Lung (tissue), 11 donors: ENCODE measurements at regions not wholly inside any gene's neighbourhood (a gene's known extent, or its start where the extent isn't known, plus 50 kb on each side); places are given as distances from the start of the nearest gene placed in this dataset.
A peak's percentile ranks its signal among the peaks of the same experiment; 100 is the strongest.

ENCODE experiments used
- ATAC-seq: fragments of 200-7000 bp; cut with Tn5 transposase; one replicate; pipeline ENCODE4 v1.9.1; 2020; ENCODE audit warnings: moderate number of reproducible peaks; ENCODE audit not compliant: insufficient read depth, low FRiP score
- DNase-seq, 3 donors: peaks; one replicate each; pipeline ENCODE4 v3.0.0-alpha.2; 2013 to 2017
- H3K27ac ChIP-seq, 2 donors: one replicate each; pipeline ENCODE4 v1.5.1; 2013; ENCODE audit warnings: mild to moderate bottlenecking in 2 of 2, moderate library complexity in 2 of 2, control low read depth in 1 of 2, inconsistent platforms in 1 of 2, low read depth in 1 of 2, low read length in 1 of 2
- H3K27me3 ChIP-seq, 3 donors: one replicate each; pipeline ENCODE4 v1.5.1; 2013; ENCODE audit warnings: low read length in 2 of 3; ENCODE audit not compliant: control insufficient read depth in 3 of 3, insufficient read depth in 3 of 3
- H3K36me3 ChIP-seq, 4 donors: one replicate each; pipeline ENCODE4 v1.5.1; 2013; ENCODE audit warnings: low read length in 4 of 4, mild to moderate bottlenecking in 1 of 4, moderate library complexity in 1 of 4; ENCODE audit not compliant: control insufficient read depth in 4 of 4, insufficient read depth in 4 of 4
- H3K4me1 ChIP-seq, 5 donors: one replicate each; pipeline ENCODE4 v1.5.1; 2013; ENCODE audit warnings: low read length in 5 of 5, mild to moderate bottlenecking in 2 of 5, moderate library complexity in 1 of 5; ENCODE audit not compliant: control insufficient read depth in 5 of 5, insufficient read depth in 5 of 5
- H3K4me3 ChIP-seq: one replicate; pipeline ENCODE4 v1.5.1; 2013; ENCODE audit warnings: mild to moderate bottlenecking, control low read depth, moderate library complexity
- H3K9ac ChIP-seq, 2 donors: one replicate each; pipeline ENCODE4 v1.5.1; 2013; ENCODE audit warnings: low read length in 2 of 2, control low read depth in 1 of 2; ENCODE audit not compliant: insufficient read depth in 1 of 2
- H3K9me3 ChIP-seq, 4 donors: one replicate each; pipeline ENCODE4 v1.5.1; 2013; ENCODE audit warnings: low read length in 3 of 4, mild to moderate bottlenecking in 1 of 4, moderate library complexity in 1 of 4; ENCODE audit not compliant: control insufficient read depth in 4 of 4, insufficient read depth in 3 of 4
- CTCF ChIP-seq: IDR thresholded peaks from 2 replicates; pipeline ENCODE4 v1.5.1; 2012; ENCODE audit warnings: mild to moderate bottlenecking; ENCODE audit errors: control extremely low read depth, extremely low read depth
- WGBS, 2 donors: extraction: QIAGEN DNeasy Blood & Tissue Kit; methylation state at CpG; one replicate each; pipeline ENCODE4 v1.1.7; 2013; 5-methylcytosine and 5-hydroxymethylcytosine counted together
- donor health status: control.
- donor health status: control.
- donor health status: Bipolar disorder and iron deficiency.
- donor health status: healthy.
- donor health status: DM: yes; HTN: yes; CAD: no.

GRCh38 chr22:17318817-17319216, 50.4 kb upstream of the CECR2 start:
- Histone ChIP-seq H3K4me1 (peaks cover 0 to 14% (median 0%) of the 10 kb centered on the region in 5 donors), H3K27ac (no peak overlapping the region), H3K36me3 (no peaks in the 10 kb centered on the region), H3K4me3 (no peak overlapping the region), H3K9me3 (peaks cover 0 to 2% (median 0%) of the 10 kb centered on the region in 4 donors), H3K9ac (no peak overlapping the region), H3K27me3 (no peaks in the 10 kb centered on the region)
- DNase-seq (no peak), ATAC-seq (peak; percentile 58)
- no peak for TF ChIP-seq CTCF
- WGBS, 2 donors, result 71 to 88% methylated on average over 3 of the region's 3 CpGs

- 75 to 85% methylated on average over 7 of the region's 7 CpGs for WGBS, 2 donors
- H3K4me3 ChIP-seq, result no peak overlapping the region
These were observed 54.0 kb upstream of the CECR2 start for GRCh38 chr22:17315310-17315709.

GRCh38 chr22:17314487-17314886, 54.8 kb upstream of the CECR2 start:
- Histone ChIP-seq H3K4me3 (no peak overlapping the region), H3K36me3 (no peaks in the 10 kb centered on the region), H3K9ac (no peak overlapping the region), H3K9me3 (no peaks in the 10 kb centered on the region), H3K27ac (no peak overlapping the region), H3K4me1 (peaks cover 0 to 8% (median 0%) of the 10 kb centered on the region in 5 donors), H3K27me3 (no peaks in the 10 kb centered on the region)
- no peak for ATAC-seq
- no peak for TF ChIP-seq CTCF
- no peak for DNase-seq
- WGBS, 2 donors, result 88 to 91% methylated on average over 9 of the region's 9 CpGs

More at GRCh38 chr22:17315310-17315709, 54.0 kb upstream of the CECR2 start:
- H3K9ac ChIP-seq, result no peak overlapping the region
- ATAC-seq (no peak), DNase-seq (no peak)
- H3K27me3 ChIP-seq, result no peaks in the 10 kb centered on the region
- peaks cover 0 to 14% (median 0%) of the 10 kb centered on the region in 5 donors for H3K4me1 ChIP-seq
- H3K9me3 ChIP-seq, result no peaks in the 10 kb centered on the region
- H3K36me3 ChIP-seq, result no peaks in the 10 kb centered on the region
- no peak for TF ChIP-seq CTCF
- H3K27ac ChIP-seq, result no peak overlapping the region

GRCh38 chr22:17313626-17314025, 55.6 kb upstream of the CECR2 start:
- H3K9ac ChIP-seq, result no peak overlapping the region
- H3K27ac ChIP-seq, result no peak overlapping the region
- no peaks in the 10 kb centered on the region for H3K4me1 ChIP-seq
- TF ChIP-seq CTCF, result no peak
- WGBS, 2 donors, result 88% methylated on average over 14 of the region's 14 CpGs
- ATAC-seq (no peak), DNase-seq (no peak)
- no peak overlapping the region for H3K4me3 ChIP-seq
- H3K9me3 ChIP-seq, result no peaks in the 10 kb centered on the region
- no peaks in the 10 kb centered on the region for H3K27me3 ChIP-seq
- no peaks in the 10 kb centered on the region for H3K36me3 ChIP-seq
